ENCODE measurements at regions not wholly inside any gene's neighbourhood (a gene's known extent, or its start where the extent isn't known, plus 50 kb on each side); places are given as distances from the start of the nearest gene placed in this dataset.
A peak's percentile ranks its signal among the peaks of the same experiment; 100 is the strongest.

DNA sequence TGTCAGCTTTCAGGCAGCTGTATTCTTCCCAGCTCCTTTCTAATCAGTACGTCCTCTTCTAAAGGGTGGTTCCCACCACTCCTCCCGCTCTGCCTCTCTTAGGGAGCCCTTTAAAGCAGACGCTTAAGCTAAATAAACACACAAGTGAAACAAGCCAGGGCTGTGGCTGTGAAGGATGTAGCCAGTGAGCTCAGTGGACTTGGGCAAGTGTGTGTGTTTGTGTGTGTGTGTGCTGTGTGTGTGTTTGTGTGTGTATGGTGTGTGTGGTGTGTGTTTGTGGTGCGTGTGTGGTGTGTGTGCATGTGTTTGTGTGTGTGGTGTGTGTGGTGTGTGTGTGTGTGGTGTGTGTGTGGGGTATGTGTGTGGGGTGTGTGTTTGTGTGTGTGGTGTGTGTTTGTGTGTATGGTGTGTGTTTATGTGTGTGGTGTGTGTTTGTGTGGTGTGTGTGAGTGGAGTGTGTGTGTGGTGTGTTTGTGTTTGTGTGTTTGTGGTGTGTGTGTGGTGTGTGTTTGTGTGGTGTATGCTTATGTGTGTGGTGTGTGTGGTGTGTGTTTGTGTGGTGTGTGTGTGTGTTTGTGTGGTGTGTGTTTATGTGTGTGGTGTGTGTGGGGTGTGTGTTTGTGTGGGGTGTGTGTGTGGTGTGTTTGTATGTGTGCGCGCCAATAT is 283.3 kb downstream of the PTTG2 start:
- H3K18ac ChIP-seq (ENCODE audit: extremely low read depth, low read length): no peak overlapping the region
- H3K9ac ChIP-seq (replicated peaks in 1 of 4; ENCODE audit: extremely low read depth in 1 of 4, low read depth in 3 of 4, low read length in 3 of 4): no peak overlapping the region
- H3K4me3 ChIP-seq (ENCODE audit: extremely low read depth in 1 of 4, insufficient read depth in 2 of 4, low read depth in 3 of 4, low read length in 4 of 4): no peak overlapping the region
- peaks cover 5% of the 10 kb centered on the region; the same call in 1 of the 2 replicates for H3K23me2 ChIP-seq (ENCODE audit: low read depth, low read length)
- H3K4me2 ChIP-seq (ENCODE audit: insufficient read depth in 1 of 2, low read depth in 2 of 2, low read length in 2 of 2): no peak overlapping the region
- no peaks in the 10 kb centered on the region for H3K79me2 ChIP-seq (ENCODE audit: control insufficient read depth in 1 of 2, insufficient read depth in 2 of 2, low read length in 2 of 2)
- H3K23ac ChIP-seq (ENCODE audit: insufficient read length): no peak overlapping the region
- no peak overlapping the region for H2BK5ac ChIP-seq (ENCODE audit: low read depth, low read length)
- H3K27ac ChIP-seq (ENCODE audit: low read depth, low read length): no peak overlapping the region
- peak in 1 of 2 experiments; percentile 6 for DNase-seq (ENCODE audit: low read depth in 1 of 2, low spot score in 2 of 2)
- no peak overlapping the region for H2AFZ ChIP-seq (ENCODE audit: low read length)
- no peak overlapping the region for H2AK5ac ChIP-seq (ENCODE audit: low read depth, low read length)
- no peak overlapping the region for H2BK20ac ChIP-seq (ENCODE audit: low read length)
- H4K91ac ChIP-seq (replicated peaks; ENCODE audit: insufficient read length, low read length): no peak overlapping the region
- H3K4me1 ChIP-seq (replicated peaks in 1 of 4; ENCODE audit: control insufficient read depth in 3 of 4, insufficient read depth in 4 of 4, low read length in 3 of 4): peaks cover 0 to 3% (median 0%) of the 10 kb centered on the region in 4 experiments; a peak in 1 of 7 replicates
- no peak overlapping the region for H2BK15ac ChIP-seq (ENCODE audit: low read length)
- CTCF ChIA-PET (ENCODE audit: partially characterized antibody): interaction anchor here (0.7 to 2.2 kb wide), 4 partner anchors 64 to 516 kb away, joined by 3 to 10 read pairs (median 3); no protein-coding TSS in a partner anchor
- H3K4ac ChIP-seq (replicated peaks; ENCODE audit: insufficient read length, low read depth, low read length): peak overlapping the region; percentile 49
- no peak for TF ChIP-seq CHD2 (IDR thresholded peaks at IDR 0.05; ENCODE audit: low read length)
- TF ChIP-seq HDAC6 (IDR thresholded peaks at IDR 0.05; ENCODE audit: low read depth, low read length): peak; percentile 61
- TF ChIP-seq, protein P1, sequence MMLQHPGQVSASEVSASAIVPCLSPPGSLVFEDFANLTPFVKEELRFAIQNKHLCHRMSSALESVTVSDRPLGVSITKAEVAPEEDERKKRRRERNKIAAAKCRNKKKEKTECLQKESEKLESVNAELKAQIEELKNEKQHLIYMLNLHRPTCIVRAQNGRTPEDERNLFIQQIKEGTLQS (IDR thresholded peaks at IDR 0.05; ENCODE audit: insufficient read depth, low read depth, low read length): no peak
- no peak for TF ChIP-seq SAP30 (IDR thresholded peaks at IDR 0.05; ENCODE audit: insufficient read depth, insufficient replicate concordance, low read length)
- TF ChIP-seq PHF8 (conservative IDR thresholded peaks at IDR 0.05; ENCODE audit: low read depth, low read length): no peak
- no peak for TF ChIP-seq BRCA1 (IDR thresholded peaks at IDR 0.05; ENCODE audit: low read depth, low read length)
- no peak for TF ChIP-seq NANOG (IDR thresholded peaks at IDR 0.05; ENCODE audit: insufficient read depth, low read depth, low read length, poor library complexity, severe bottlenecking)
- H3K36me3 ChIP-seq (ENCODE audit: control insufficient read depth in 2 of 4, insufficient read depth in 4 of 4, low read length in 3 of 4): no peaks in the 10 kb centered on the region
- no peaks in the 10 kb centered on the region; a peak in 1 of 4 replicates for H3K9me3 ChIP-seq (ENCODE audit: insufficient read depth in 2 of 2, low read depth in 1 of 2, low read length in 1 of 2)
- POLR2A ChIA-PET (ENCODE audit: partially characterized antibody): interaction anchor here (1.1 kb wide), 1 partner anchor 9 kb away, joined by 3 read pairs; no protein-coding TSS in a partner anchor
- H4K5ac ChIP-seq (ENCODE audit: insufficient read length, low read depth, low read length): peak overlapping the region; percentile 15
- H4K8ac ChIP-seq (ENCODE audit: extremely low read depth, insufficient read depth, low read length): peak overlapping the region; percentile 1; the same call in 1 of the 2 replicates
- H4K20me1 ChIP-seq (replicated peaks in 1 of 2; ENCODE audit: control insufficient read depth in 1 of 2, insufficient read depth in 2 of 2, low read length in 2 of 2): peaks cover 0 to 5% of the 10 kb centered on the region in 2 experiments
- H3K79me1 ChIP-seq (ENCODE audit: low read depth, low read length): peaks cover 4% of the 10 kb centered on the region; the same call in 1 of the 2 replicates
- WGBS, 2 experiments (ENCODE audit: extremely low coverage in 1 of 2, insufficient coverage in 1 of 2, insufficient read length in 1 of 2, insufficient replicate concordance in 2 of 2, low coverage in 1 of 2, low lambda C conversion rate in 2 of 2, missing lambda C conversion rate in 1 of 2): 96% methylated on average over 6 of the region's 6 CpGs; no CpG with 5 or more reads in 1 of the 2 experiments
- H2BK12ac ChIP-seq (ENCODE audit: low read depth, low read length): no peak overlapping the region
- FAIRE-seq: no peak
- H2BK120ac ChIP-seq (replicated peaks; ENCODE audit: low read depth, low read length): no peak overlapping the region
- H3K14ac ChIP-seq (ENCODE audit: insufficient read length): no peak overlapping the region
- H3K56ac ChIP-seq (replicated peaks; ENCODE audit: insufficient read length, low read depth, low read length): peak overlapping the region; percentile 99
- no peaks in the 10 kb centered on the region for H3K27me3 ChIP-seq (replicated peaks in 1 of 4; ENCODE audit: control insufficient read depth in 3 of 4, extremely low read depth in 1 of 4, insufficient read depth in 3 of 4, low read length in 3 of 4)
